Esophagus mucosa (tissue), 1 donor: ENCODE measurements at regions not wholly inside any gene's neighbourhood (a gene's known extent, or its start where the extent isn't known, plus 50 kb on each side); places are given as distances from the start of the nearest gene placed in this dataset.

Experiments used
- ATAC-seq: fragments of 200-7000 bp; cut with Tn5 transposase; one replicate; pipeline ENCODE4 v1.9.1; 2020
- donor health status: DM: yes; HTN: yes; CAD: no.

DNA sequence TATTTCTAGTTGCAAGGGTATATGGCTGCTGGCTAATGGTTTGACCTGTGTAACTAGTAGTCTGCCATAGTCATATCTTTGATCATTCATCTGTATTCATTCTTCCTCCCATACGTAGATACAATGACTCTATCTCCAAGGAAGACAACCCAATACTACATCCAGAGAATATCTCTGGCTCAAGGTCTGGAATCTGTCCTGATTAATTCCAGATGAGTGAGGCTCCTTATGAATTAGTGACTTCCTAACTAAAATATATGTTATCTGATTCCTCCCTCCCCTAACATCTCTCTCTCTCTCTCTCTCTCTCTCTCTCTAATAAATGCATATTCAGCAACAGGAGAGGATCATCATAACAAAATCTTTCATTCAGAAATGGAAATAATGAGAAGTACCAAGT, 641.5 kb downstream of the FAT4 start:
- no peak for ATAC-seq

- ATAC-seq, result no peak
These were observed 643.8 kb downstream of the FAT4 start for GRCh38 chr4:125958519-125958918.

- no peak for ATAC-seq
These were observed 646.9 kb downstream of the FAT4 start for GRCh38 chr4:125961626-125962025.

DNA sequence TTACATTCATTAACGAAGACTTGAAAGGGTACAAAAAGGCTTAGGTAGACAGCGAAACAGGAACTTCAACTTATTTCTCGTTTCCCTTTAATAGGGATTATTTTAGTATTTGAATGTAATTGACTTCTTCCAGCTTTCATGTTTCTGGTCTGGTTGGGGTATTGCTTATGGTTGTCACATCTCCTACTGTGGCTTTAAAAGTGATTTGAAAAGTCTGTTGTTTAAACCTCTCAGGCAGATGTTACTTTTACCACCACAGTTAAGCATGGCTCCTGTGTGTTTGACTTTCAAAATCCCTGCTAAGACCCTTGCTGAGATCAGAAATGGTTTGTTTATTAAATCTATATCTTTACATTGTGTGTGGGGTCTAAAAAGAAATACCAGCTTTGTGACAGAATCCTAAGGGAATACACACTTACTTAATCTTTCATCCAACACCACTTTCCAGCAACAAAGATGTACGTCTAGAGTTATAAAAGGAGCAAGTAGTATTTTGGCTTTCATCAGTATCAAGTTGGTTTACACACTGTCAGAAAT, 661.2 kb downstream of the FAT4 start:
- ATAC-seq, result no peak

- no peak for ATAC-seq
These were observed 665.2 kb downstream of the FAT4 start for GRCh38 chr4:125979950-125980349.

DNA sequence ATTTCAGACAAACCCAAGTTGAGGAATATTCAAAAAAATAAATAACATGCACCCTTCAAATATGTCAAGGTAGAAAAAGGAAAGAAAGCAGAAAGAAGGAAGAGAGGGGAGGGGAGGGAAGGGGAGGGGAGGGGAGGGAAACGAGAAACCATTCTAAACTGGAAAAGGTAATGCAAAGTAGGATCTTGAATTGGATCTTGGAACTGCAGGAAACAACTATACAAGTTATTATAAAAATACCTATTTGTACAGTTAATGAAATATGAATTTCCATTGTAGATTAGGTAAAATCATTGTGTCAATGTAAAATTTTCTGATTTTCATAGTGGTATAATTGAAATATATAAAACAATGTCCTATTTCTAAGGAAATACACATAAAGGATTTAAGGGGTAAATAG, 668.4 kb downstream of the FAT4 start:
- no peak for ATAC-seq

- ATAC-seq, result no peak
These were observed 671.1 kb downstream of the FAT4 start for GRCh38 chr4:125985856-125986255.

- no peak for ATAC-seq
These were observed 671.6 kb downstream of the FAT4 start for GRCh38 chr4:125986307-125986706.

- no peak for ATAC-seq
These were observed 673.7 kb downstream of the FAT4 start for GRCh38 chr4:125988464-125988863.

DNA sequence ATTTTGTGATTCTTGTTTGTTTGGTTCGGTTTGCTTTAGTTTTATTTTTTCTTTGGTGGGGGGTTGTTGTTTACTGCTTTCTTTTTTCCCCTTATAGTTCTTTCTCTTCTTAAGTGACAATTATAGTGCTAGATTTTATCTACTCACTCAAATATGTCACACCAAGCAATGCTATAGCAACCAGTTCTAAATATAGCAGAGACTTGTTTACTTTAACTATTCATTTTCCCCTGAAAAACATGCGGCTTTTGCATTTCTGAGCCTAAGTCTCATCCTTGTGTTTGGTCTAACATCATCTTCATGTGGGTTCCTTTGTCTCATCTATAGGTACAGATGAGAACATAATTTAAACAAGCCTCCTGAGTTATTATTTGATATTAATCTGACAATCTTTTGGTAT, 676.6 kb downstream of the FAT4 start:
- no peak for ATAC-seq

DNA sequence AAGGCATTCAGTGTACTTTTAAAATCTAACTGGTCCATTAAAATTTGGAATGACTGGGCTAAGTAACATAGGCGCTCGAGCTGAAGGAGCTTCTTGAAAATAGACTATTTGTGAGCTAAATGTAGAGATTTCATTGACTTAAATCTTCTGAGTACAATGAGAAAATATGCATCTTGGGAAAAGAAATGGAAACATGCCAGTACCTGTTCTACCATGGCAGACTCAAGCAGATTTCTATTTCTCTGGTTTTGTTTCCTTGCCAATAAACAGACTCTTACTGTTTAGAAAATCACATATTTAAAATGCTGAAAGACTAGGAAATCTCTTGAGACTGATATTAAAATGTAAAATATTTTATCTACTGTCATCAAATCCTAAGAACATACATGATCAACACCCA, 678.1 kb downstream of the FAT4 start:
- no peak for ATAC-seq

GRCh38 chr4:125994024-125994423, 679.3 kb downstream of the FAT4 start:
- no peak for ATAC-seq

DNA sequence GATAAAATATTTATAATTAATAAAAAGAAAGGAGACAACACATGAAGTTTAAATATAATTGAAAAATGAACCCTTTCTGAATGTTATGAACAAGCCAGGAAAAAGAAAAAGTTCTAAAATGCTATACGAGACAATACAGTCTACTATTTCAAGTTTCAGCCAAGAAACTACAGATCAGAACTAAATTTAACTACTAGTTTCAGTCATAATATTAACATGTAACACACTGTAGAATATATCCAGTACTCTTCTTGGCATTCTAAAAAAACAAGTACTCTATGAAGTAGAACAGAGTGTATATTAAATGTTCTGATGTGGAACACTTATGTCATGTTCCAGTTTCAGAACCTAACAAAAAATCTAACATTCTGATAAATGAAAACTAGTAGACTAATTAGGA, 679.7 kb downstream of the FAT4 start:
- ATAC-seq, result no peak

GRCh38 chr4:126004941-126005340, 690.2 kb downstream of the FAT4 start:
- no peak for ATAC-seq

- ATAC-seq, result no peak
These were observed 692.4 kb downstream of the FAT4 start for GRCh38 chr4:126007142-126007541.

DNA sequence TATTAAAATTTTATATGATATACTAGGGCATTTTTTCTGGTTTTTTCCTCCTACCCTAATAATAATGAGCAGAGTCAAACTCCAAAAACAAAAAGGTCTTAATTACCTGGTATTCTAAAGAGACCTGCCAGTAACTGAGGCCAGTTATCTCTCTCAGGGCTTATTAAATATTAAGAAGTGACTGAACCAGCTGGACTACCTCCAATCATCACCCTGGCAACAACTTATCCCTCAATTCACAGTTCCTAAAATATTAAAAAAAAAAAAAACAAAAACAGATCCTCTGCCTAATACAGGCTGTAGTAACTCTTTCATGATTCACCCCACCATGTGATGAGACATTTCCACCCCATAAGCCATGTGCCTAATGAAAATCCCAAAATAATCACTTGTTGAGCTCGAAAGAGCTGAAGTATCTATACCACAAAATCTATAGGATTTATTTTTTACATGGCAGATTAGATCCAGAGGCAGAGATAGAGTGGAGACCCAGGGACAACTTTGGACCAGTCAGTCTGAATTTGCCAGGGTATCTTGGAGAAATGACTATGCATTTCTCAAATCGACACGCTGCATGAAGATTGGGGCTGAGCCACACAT, 698.0 kb downstream of the FAT4 start:
- peak; percentile 63 for ATAC-seq

GRCh38 chr4:126018274-126018673, 703.5 kb downstream of the FAT4 start:
- ATAC-seq, result no peak

- no peak for ATAC-seq
These were observed 709.1 kb downstream of the FAT4 start for GRCh38 chr4:126023896-126024295.

GRCh38 chr4:126027601-126028000, 712.8 kb downstream of the FAT4 start:
- no peak for ATAC-seq

GRCh38 chr4:126028876-126029275, 714.1 kb downstream of the FAT4 start:
- no peak for ATAC-seq

- ATAC-seq, result no peak
These were observed 722.5 kb downstream of the FAT4 start for GRCh38 chr4:126037231-126037630.

DNA sequence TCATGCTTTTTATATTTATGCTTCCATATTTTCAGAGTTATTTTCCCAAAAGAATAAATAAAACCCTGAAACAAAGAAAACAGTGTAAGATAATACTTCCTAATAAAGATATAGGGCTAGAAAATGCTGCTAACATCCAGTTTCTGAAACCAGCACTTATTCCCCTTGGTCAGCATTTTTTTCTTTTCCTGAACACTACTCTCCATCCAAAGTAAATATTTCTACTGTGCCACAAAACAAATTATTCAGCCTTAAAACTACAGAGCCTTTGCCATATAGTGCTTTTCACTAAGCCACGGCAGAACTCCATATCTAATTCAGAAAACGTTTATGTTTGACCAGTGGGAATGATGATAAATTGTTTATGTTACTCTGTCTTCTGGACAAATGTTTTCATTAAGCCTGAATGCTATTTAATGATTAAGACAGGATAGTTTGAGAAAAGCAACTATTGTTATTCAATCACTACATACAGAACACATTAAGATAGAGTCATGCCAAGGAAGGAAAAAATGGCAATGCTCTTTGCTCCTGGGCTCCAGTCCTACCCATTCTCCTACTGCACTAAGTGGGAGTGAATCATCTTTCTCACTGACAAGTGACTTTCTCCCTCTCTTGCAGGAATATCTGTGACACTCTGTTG, 723.9 kb downstream of the FAT4 start:
- no peak for ATAC-seq

- no peak for ATAC-seq
These were observed 731.4 kb downstream of the FAT4 start for GRCh38 chr4:126046081-126046614.

DNA sequence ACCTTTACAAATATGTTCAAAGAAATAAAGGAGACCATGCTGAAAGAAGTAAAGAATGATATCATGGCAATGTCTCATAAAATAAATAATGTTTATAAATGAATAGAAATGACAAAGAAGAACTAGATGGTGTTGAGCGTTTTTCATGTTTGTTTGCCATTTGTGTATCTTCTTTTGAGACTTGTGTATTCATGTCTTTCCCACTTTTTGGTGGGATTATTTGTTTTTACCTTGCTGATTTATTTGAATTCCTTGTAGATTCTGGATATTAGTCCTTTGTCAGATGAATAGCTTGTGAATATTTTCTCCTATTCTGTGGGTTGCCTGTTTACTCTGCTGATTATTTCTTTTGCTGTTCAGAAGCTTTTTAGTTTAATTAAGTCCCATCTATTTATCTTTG, 732.4 kb downstream of the FAT4 start:
- ATAC-seq, result no peak
